HG03175 (cell line): ENCODE measurements at regions not wholly inside any gene's neighbourhood (a gene's known extent, or its start where the extent isn't known, plus 50 kb on each side); places are given as distances from the start of the nearest gene placed in this dataset.
"Not testable (repeated sequence)": the region's sequence is repeated elsewhere in the genome, so short reads cannot be mapped to it uniquely, and the experiment has no call there.

Experiments used
- ATAC-seq: cut with Tn5 transposase; IDR thresholded peaks from one replicate; pipeline ENCODE4 v1.9.1; 2021; ENCODE audit warnings: mild to moderate bottlenecking, moderate library complexity; ENCODE audit not compliant: unreplicated experiment

DNA sequence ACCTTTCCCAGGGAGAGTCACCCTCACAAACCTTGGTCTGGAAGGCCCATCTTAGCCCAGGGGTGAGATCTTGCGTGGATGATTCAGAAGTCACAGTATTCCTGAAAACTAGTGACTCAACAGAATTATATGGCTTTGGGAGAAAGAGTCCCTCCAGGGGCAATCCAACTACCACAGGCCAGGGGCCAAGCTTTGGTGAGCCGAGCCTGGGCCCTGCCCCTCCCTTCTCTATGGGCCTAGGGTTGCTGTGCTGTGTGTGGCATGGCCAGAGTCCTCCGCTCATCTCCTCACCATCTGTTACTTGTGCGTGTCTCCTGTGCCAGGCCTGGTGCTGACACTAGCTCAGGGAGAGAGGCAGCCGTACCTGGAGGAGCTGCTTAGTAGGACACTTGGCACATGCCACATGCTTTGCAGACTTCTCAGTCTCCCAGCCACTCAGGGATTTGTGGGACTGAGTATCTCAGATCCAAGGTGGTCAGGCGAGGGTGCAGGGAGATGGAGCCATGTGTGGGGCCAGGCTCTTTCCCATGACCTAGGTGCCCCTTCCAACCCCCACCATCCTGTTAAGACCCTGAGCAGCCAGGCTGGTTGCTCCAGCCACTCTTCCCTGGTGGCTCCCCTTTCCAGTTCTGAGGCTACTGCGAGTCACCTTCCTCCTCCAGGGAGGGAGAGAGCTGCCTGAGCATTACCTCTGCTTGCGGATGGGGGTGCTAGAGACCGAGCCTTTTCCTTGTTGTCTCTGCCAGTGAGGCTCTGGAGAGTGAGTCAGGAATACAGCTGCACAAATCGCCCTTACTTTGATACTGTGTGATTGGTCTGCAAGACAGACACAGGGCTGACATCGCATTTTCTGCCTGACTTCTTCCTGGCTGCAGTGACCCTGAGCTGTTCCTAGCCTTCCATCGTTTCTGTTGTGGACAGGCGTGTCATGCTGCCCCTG, 94.1 kb downstream of the SLC25A47 start:
- ATAC-seq: no peak

DNA sequence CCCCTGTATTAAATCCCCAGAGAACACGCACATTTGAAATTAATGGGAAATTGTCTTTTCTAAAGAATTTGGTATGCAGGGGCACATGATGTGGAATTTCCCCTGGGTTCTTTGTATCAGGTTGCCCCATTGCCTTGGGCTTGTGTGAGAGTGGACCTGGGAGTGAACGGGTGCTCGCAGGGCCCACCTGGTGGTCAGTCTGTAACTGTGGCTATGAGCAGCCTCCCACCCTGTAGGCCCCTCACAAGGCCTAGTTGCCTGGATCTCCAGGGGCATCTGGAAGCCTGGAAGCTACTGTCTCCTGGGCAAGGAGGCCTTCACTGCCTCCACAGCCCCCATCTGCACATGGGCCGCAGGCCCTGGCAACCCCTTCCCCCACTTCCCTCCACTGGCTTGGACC, 96.7 kb downstream of the SLC25A47 start:
- no peak for ATAC-seq

DNA sequence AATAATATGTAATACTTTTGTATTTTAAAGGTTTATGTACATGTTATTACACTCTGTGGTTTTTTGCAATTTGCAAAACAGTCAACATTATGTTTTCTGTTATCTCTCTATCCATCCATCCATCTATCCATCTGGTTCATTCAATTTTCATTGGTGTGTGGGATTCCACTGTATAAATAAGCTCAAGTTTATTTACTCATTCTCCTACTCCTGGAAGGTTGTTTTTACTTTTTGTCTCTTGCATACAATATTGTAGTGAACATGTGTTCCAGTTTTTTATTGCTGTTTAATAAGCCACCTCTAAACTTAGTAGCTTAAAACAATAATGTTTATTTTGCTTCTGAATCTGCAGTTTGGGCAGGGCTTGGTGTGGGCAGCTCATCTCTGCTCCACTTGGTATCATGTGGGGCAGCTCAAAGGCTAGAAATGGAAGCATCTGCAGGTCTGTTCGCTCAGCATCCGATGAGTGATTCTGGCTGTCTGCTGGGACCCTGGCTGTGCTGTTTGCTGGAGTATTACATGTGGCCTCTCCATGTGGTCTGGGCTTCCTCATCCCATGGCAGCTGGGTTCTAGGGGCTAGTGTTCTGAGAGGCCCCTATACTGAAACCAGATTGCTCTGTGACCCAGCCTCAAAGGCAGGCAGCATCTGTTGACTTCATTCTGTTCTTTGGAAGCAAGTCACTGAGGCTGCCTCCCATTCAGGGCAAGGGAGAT, 98.8 kb downstream of the SLC25A47 start:
- no peak for ATAC-seq

- ATAC-seq: no peak
These were observed 99.6 kb downstream of the SLC25A47 start for GRCh38 chr14:100422556-100423316.

GRCh38 chr14:100423317-100424010, 100.3 kb downstream of the SLC25A47 start:
- ATAC-seq: no peak

DNA sequence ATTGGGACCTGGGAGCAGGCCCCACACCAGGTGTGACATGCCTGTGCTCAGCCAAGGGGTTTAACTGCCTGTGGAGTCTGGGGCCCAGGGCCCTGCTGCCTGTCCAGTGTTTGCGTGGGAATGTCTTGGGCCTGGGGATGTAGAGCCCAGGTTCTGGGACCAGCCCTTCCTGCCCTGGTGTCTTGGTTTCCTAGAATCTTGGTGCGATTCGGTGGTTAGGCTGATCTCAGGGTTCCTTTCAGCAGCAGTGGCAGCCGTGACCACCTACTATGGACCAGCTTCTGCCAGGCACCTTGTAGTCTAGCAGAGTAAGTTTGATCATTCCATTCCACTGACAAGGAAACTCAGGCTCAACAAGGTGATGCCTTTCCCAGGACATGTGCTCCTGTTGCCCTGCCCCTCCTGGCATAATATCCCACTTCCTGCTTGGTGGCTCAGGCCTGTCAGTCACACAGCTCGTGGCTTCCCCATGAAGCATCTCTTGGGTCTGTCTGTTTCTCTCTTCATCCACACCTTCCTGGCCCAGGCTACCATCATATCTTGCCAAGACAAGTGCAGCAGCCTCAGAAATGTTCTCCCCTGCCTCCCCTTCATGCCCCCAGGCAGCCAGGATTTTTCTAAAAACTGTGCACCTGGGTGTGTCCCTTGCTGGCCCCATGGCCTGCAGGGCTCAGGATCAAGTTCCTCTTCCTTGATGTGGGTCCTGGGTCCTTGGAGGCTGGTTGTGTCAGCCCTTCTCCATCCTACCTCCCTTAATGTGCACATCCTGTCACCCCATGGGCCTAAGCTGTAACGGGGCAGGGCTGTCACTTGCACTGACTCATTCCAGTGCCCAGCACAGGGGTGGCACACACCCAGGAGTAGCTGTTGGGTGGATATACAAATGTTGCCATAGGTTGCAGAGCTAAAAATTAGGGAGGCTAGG, 101.6 kb downstream of the SLC25A47 start:
- no peak for ATAC-seq

DNA sequence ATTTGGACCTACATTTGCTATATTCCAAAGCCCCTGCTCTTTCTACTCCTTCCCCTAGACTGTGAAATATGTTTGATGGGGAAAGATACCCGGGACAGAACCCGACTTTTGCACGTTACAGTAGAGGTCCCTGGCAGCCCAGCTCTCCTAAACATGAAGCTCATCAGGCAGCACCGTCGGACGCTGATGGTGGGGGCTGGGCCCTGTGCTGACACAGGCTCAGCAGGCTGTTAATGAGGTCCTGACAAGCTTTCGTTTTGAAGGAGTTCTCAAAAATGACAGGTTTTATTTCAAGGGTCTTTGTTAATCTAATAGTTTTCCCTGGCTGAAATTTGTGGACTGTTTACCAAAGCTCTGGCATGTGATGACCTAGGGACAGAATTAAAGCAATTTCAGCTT, 102.3 kb downstream of the SLC25A47 start:
- no peak for ATAC-seq

DNA sequence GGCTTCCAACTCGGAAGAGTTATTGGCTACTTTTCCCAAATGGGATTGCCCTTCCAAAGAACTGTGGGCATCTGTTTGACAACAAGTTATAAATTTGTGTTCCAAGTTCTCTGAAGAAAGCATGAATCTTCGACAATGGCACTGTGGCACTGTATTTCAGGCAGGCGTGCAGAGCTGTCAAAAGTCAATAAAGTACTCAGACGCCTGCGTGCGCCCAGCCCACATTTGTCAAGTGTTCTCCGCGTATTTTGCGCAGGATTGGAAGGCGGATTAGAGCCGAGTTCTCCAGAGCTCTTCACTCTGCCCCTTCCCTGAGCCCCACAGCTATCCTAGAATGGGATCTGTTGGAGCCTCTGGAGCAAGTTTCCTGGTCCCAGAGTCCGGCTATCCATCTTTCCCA, 103.2 kb downstream of the SLC25A47 start:
- ATAC-seq: no peak

- no peak for ATAC-seq
These were observed 104.0 kb downstream of the SLC25A47 start for GRCh38 chr14:100427166-100427565.

GRCh38 chr14:100428727-100429126, 105.6 kb downstream of the SLC25A47 start:
- ATAC-seq: no peak

DNA sequence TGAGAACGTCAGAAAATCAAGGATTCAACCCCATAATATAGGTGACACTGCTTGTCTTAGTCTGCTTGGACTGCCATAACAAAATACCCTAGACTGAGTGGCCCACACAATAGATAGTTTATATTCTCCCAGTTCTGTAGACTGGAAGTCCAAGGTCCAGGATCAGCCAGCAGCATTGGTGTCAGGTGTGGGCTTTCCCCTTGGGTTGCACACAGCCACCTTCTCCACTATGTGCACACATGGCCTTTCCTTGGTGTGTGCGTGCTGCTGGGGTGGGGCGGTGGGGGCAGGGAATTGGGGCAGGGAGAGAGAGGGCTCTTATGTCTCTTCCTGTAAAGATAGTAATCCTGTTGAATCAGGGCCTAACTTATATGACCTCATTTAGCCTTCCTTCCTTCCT, 106.4 kb downstream of the SLC25A47 start:
- no peak for ATAC-seq

DNA sequence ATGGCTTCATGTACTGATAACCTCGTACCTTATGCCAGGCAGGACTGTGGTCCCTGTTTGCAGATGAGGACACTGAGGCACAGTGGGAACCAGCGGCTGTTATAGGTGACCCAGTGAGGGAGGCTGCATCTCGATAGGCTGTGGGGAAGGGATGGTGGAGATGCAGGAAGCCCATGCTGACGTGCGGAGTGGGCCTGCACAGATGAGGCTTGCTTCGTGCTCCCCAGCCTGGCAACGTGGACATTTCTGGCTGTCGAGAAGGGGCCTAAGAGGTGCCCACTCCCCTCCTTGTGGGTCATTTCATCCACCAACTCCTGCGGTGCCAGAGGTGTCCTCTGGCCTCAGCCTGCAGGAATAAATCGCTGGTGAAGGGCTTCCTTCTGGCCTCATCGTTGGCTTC, 107.4 kb downstream of the SLC25A47 start:
- no peak for ATAC-seq

DNA sequence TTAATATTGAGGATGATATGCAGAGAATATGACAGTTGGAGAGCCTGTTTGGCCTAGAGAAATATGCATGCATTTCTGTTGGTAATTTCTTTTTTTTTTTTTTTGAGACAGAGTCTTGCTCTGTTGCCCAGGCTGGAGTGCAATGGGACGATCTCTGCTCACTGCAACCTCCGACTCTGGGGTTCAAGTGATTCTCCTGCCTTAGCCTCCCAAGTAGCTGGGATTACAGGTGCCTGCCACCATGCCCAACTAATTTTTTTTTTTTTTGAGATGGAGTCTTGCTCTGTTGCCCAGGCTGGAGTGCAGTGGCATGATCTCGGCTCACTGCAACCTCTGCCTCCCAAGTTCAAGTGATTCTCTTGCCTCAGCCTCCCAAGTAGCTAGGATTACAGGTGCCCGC, 108.3 kb downstream of the SLC25A47 start:
- not testable (repeated sequence) for ATAC-seq

- ATAC-seq: no peak
These were observed 109.7 kb downstream of the SLC25A47 start for GRCh38 chr14:100432652-100433427.

DNA sequence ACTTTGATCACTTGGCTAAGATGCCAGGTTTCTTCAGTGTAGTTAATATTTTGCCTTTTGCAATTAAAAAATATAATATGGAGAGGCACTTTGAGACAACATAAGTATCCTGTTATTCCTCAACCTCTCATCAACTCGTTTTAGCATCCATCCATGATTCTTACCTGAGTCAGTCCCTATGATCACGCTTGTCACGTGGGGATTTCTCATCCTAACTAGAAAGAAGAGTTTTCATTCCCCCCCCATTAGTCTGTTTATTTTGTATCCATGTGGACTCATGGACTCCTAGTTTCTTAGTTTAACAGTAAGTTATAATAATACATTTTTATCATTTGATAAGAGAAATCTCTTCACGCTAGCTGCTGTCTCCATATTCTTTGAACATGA, 110.3 kb downstream of the SLC25A47 start:
- ATAC-seq: no peak

GRCh38 chr14:100434033-100434601, 111.0 kb downstream of the SLC25A47 start:
- ATAC-seq: no peak

DNA sequence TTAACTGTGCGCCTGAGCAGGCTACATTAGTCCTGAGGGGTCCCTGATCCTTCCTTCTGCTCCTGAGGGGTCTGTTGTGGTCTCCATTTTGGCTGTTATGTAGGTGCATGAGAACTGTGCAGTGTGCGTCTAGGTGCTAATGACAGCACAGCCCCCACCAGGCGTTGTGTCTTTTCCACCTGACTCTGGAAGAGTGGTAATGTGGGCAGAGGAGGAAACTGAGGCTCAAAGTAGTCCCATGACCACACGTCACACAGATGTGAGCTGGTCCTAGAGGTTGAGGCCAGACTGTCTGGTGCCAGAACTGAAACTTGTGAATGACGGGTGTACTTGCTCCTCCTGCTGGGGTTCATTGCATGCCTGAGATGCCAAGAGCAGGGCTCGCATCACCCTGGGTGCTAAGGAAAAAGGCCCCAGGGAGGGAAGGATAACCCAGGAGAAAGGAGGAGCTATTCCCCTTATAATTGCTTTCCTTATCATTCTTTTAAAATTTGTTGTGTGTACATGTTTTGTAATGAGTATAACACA, 111.8 kb downstream of the SLC25A47 start:
- ATAC-seq: no peak

GRCh38 chr14:100435459-100435858, 112.3 kb downstream of the SLC25A47 start:
- no peak for ATAC-seq
